Cardiac fibroblast (primary cell): ENCODE measurements at regions not wholly inside any gene's neighbourhood (a gene's known extent, or its start where the extent isn't known, plus 50 kb on each side); places are given as distances from the start of the nearest gene placed in this dataset.

Experiments used
- DNase-seq, 2 donors: peaks; one replicate each; pipeline versions ENCODE4 v3.0.0 to v3.0.0-alpha.2; 2010; ENCODE audit warnings: low read depth in 2 of 2
- H3K4me3 ChIP-seq, 2 donors: replicated peaks in 1 of 2; 1 replicate in 1 of 2; 2 replicates in 1 of 2; pipeline ENCODE4 v1.5.1; 2011; ENCODE audit warnings: low read depth in 2 of 2, low read length in 2 of 2, mild to moderate bottlenecking in 2 of 2, moderate library complexity in 1 of 2
- TF ChIP-seq, protein P1 (sequence below): IDR thresholded peaks from one replicate; pipeline ENCODE4 v1.5.1; 2011; ENCODE audit warnings: low read depth, mild to moderate bottlenecking, low read length, inconsistent platforms

GRCh38 chr11:111115890-111116289 is 129.6 kb upstream of the POU2AF2 start:
- DNase-seq: no peak
- TF ChIP-seq, protein P1, sequence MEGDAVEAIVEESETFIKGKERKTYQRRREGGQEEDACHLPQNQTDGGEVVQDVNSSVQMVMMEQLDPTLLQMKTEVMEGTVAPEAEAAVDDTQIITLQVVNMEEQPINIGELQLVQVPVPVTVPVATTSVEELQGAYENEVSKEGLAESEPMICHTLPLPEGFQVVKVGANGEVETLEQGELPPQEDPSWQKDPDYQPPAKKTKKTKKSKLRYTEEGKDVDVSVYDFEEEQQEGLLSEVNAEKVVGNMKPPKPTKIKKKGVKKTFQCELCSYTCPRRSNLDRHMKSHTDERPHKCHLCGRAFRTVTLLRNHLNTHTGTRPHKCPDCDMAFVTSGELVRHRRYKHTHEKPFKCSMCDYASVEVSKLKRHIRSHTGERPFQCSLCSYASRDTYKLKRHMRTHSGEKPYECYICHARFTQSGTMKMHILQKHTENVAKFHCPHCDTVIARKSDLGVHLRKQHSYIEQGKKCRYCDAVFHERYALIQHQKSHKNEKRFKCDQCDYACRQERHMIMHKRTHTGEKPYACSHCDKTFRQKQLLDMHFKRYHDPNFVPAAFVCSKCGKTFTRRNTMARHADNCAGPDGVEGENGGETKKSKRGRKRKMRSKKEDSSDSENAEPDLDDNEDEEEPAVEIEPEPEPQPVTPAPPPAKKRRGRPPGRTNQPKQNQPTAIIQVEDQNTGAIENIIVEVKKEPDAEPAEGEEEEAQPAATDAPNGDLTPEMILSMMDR: no peak

DNA sequence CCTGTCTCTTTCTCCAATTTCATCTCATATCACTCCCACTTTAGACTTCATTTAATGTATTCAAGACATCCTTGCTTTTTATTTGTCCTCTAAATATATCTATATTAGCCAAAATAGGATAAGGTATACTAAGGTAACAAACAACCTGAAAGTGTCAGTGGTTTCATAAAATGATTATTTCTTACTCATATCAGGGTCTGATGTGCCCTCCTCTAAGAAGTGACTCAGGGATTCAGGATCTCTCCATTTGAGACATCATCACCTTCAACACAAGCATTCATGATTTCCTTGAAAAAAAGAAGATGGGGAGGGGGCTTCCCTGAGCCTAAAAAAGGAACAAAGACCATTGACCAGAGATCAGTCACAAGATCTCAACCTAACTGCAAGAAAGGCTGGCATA is 131.4 kb upstream of the POU2AF2 start:
- no peak for DNase-seq
- TF ChIP-seq, protein P1: no peak
- H3K4me3 ChIP-seq: no peak overlapping the region

More at GRCh38 chr11:111115890-111116289, 129.6 kb upstream of the POU2AF2 start:
- no peak overlapping the region for H3K4me3 ChIP-seq

DNA sequence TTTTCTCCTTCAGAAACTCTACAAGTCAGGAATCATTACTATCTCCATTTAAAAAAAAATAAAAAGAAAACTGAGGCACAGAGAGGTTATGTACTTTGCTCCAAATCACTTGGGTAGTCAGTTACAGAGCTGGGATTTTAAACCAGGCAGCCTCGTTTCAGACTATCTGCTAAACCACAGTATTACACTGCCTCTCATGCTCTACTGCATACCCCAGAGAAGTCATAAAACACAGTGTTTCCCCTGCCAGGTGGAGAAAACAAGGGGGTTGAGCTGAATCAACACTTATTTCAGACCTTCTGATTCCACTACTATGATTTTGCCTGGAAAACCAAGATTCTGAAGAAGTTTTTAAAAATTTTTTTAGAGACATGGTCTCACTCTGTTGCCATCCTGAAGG is 132.9 kb upstream of the POU2AF2 start:
- TF ChIP-seq, protein P1: no peak
- no peak overlapping the region for H3K4me3 ChIP-seq
- no peak for DNase-seq

DNA sequence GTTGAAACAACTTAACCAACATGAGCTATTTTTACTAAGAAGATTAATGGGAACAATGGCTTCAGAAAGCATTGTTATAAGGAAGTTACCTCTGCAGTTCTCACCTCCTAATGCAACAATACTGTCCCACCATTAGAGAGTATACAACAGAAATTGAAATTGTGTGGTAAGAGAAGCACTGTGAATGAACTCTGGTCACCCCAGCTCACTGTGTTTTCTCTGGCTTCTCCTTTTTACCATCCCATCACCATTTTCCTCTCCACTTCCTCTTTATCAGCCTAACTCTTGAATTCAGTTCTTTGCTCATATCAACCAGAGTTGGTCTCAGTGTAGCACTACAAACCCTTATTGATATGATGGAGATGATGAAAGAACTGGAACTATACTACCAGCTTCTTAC is 138.0 kb upstream of the POU2AF2 start:
- DNase-seq: no peak
- TF ChIP-seq, protein P1: no peak
- H3K4me3 ChIP-seq: no peak overlapping the region

- no peak overlapping the region for H3K4me3 ChIP-seq
- TF ChIP-seq, protein P1: no peak
- DNase-seq: no peak
These were observed 138.9 kb upstream of the POU2AF2 start for GRCh38 chr11:111106641-111107040.

- TF ChIP-seq, protein P1: no peak
- no peak overlapping the region for H3K4me3 ChIP-seq
- peak; percentile 5 to 19 for DNase-seq
These were observed 140.0 kb upstream of the POU2AF2 start for GRCh38 chr11:111105566-111105965.

GRCh38 chr11:111104185-111104584 is 141.3 kb upstream of the POU2AF2 start:
- TF ChIP-seq, protein P1: no peak
- DNase-seq: no peak
- H3K4me3 ChIP-seq: no peak overlapping the region
